ENCODE measurements at regions not wholly inside any gene's neighbourhood (a gene's known extent, or its start where the extent isn't known, plus 50 kb on each side); places are given as distances from the start of the nearest gene placed in this dataset.

DNA sequence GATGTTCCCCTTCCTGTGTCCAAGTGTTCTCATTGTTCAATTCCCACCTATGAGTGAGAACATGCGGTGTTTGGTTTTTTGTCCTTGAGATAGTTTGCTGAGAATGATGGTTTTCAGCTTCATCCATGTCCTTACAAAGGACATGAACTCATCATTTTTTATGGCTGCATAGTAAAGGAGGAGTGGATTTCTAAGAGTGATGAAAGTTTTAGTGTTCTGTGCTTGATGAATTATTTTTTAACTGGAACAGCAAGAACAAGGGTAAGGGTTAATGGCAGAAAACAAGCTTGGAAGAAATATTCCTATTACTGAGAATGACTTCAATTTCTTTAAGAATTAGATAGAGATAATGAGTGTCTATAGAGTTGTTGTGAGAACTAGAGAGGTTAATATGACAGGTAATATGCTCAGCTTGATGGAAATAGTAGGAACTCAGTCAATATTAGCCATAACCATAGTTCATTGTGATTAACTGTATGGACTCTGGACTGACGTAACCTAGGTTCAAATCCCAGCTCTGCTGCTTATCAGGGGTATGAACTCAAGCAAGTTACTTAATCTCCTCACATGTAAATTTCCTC, 190.0 kb downstream of the RPS12 start:
- H3K9me3 ChIP-seq (ENCODE audit: control insufficient read depth in 4 of 4, insufficient read depth in 3 of 4, low read length in 3 of 4), result no peaks in the 10 kb centered on the region
- no peaks in the 10 kb centered on the region for H3K27me3 ChIP-seq (ENCODE audit: control insufficient read depth in 3 of 3, insufficient read depth in 3 of 3, low read length in 2 of 3)
- no peak for ATAC-seq (ENCODE audit: insufficient read depth, low FRiP score)
- DNase-seq, result no peak
- WGBS, 2 donors, result 97 to 98% methylated on average over 2 of the region's 2 CpGs
- TF ChIP-seq, protein P1, sequence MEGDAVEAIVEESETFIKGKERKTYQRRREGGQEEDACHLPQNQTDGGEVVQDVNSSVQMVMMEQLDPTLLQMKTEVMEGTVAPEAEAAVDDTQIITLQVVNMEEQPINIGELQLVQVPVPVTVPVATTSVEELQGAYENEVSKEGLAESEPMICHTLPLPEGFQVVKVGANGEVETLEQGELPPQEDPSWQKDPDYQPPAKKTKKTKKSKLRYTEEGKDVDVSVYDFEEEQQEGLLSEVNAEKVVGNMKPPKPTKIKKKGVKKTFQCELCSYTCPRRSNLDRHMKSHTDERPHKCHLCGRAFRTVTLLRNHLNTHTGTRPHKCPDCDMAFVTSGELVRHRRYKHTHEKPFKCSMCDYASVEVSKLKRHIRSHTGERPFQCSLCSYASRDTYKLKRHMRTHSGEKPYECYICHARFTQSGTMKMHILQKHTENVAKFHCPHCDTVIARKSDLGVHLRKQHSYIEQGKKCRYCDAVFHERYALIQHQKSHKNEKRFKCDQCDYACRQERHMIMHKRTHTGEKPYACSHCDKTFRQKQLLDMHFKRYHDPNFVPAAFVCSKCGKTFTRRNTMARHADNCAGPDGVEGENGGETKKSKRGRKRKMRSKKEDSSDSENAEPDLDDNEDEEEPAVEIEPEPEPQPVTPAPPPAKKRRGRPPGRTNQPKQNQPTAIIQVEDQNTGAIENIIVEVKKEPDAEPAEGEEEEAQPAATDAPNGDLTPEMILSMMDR (IDR thresholded peaks at IDR 0.05; ENCODE audit: control extremely low read depth, extremely low read depth), result no peak
- H3K9ac ChIP-seq (ENCODE audit: insufficient read depth in 1 of 2, low read length in 2 of 2), result no peak overlapping the region
- H3K27ac ChIP-seq (ENCODE audit: low read depth in 1 of 2, low read length in 1 of 2), result no peak overlapping the region
- no peaks in the 10 kb centered on the region for H3K4me1 ChIP-seq (ENCODE audit: control insufficient read depth in 5 of 5, insufficient read depth in 5 of 5, low read length in 5 of 5)
- H3K36me3 ChIP-seq (ENCODE audit: control insufficient read depth in 4 of 4, insufficient read depth in 4 of 4, low read length in 4 of 4), result no peaks in the 10 kb centered on the region
- no peak overlapping the region for H3K4me3 ChIP-seq

DNA sequence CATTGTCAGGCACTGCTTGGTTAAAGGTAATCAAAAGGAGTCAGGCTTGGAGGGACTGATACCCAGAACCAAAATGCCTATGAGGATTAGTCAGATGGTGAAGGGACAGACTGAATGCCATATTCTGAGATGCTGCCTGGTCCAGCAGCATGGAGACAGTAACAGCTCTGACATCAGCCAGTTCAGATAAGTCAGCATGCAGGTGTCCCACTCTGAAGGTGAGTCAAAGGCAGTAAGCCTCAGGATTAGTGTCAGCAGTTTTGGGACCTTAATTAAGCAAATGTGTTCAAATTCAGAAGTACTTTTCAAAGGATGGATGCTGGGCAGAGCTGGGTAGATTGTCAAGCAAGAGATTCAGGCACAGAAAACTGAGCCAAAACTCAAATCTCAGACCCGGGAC, 198.4 kb downstream of the RPS12 start:
- Histone ChIP-seq H3K4me3 (no peak overlapping the region), H3K27me3 (ENCODE audit: control insufficient read depth in 3 of 3, insufficient read depth in 3 of 3, low read length in 2 of 3) (no peaks in the 10 kb centered on the region), H3K9me3 (ENCODE audit: control insufficient read depth in 4 of 4, insufficient read depth in 3 of 4, low read length in 3 of 4) (no peaks in the 10 kb centered on the region), H3K4me1 (ENCODE audit: control insufficient read depth in 5 of 5, insufficient read depth in 5 of 5, low read length in 5 of 5) (peaks cover 0 to 11% (median 0%) of the 10 kb centered on the region in 5 donors), H3K27ac (ENCODE audit: low read depth in 1 of 2, low read length in 1 of 2) (no peak overlapping the region), H3K9ac (ENCODE audit: insufficient read depth in 1 of 2, low read length in 2 of 2) (no peak overlapping the region), H3K36me3 (ENCODE audit: control insufficient read depth in 4 of 4, insufficient read depth in 4 of 4, low read length in 4 of 4) (no peaks in the 10 kb centered on the region)
- TF ChIP-seq, protein P1 (IDR thresholded peaks at IDR 0.05; ENCODE audit: control extremely low read depth, extremely low read depth), result no peak
- ATAC-seq (ENCODE audit: insufficient read depth, low FRiP score) (no peak), DNase-seq (no peak)
- WGBS, 2 donors, result 77 to 87% methylated on average over 1 of the region's 1 CpG

DNA sequence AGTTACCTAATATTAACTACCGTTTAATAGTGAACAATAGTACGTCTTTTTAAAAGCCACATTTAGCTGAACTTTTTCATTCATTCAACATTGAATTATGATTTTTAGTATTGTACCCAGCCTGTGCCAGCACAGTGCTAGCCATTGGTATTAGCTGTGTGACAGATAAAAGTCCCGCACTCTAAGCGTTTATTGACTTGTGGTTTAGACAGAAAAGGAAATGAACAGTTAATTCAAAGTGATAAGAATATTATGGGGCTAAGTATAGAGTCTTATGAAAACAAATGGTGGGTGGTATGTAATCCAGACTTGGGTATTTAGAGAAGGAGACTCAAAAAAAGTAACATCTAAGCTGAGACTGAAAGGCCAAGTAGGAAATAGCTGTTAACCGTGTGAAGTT, 202.3 kb downstream of the RPS12 start:
- no peak overlapping the region for H3K27ac ChIP-seq (ENCODE audit: low read depth in 1 of 2, low read length in 1 of 2)
- 62 to 73% methylated on average over 5 of the region's 5 CpGs for WGBS, 2 donors
- peak; percentile 42 to 88 (median 85) for DNase-seq

More for the DNA sequence above, 202.3 kb downstream of the RPS12 start:
- H3K4me3 ChIP-seq, result no peak overlapping the region
- no peak for ATAC-seq (ENCODE audit: insufficient read depth, low FRiP score)
- TF ChIP-seq, protein P1 (IDR thresholded peaks at IDR 0.05; ENCODE audit: control extremely low read depth, extremely low read depth), result no peak
- peaks cover 0 to 11% (median 0%) of the 10 kb centered on the region in 5 donors for H3K4me1 ChIP-seq (ENCODE audit: control insufficient read depth in 5 of 5, insufficient read depth in 5 of 5, low read length in 5 of 5)
- no peaks in the 10 kb centered on the region for H3K27me3 ChIP-seq (ENCODE audit: control insufficient read depth in 3 of 3, insufficient read depth in 3 of 3, low read length in 2 of 3)
- no peak overlapping the region for H3K9ac ChIP-seq (ENCODE audit: insufficient read depth in 1 of 2, low read length in 2 of 2)
- H3K9me3 ChIP-seq (ENCODE audit: control insufficient read depth in 4 of 4, insufficient read depth in 3 of 4, low read length in 3 of 4), result peaks cover 0 to 2% (median under 1%) of the 10 kb centered on the region in 4 donors
- no peaks in the 10 kb centered on the region for H3K36me3 ChIP-seq (ENCODE audit: control insufficient read depth in 4 of 4, insufficient read depth in 4 of 4, low read length in 4 of 4)
